NCI-H128 (cell line): ENCODE measurements at regions not wholly inside any gene's neighbourhood (a gene's known extent, or its start where the extent isn't known, plus 50 kb on each side); places are given as distances from the start of the nearest gene placed in this dataset.
"Not testable (repeated sequence)": the region's sequence is repeated elsewhere in the genome, so short reads cannot be mapped to it uniquely, and the experiment has no call there.

Source experiments
- DNase-seq: peaks from one replicate; lab custom pipeline; 2025; ENCODE audit not compliant: unreplicated experiment; lab: John Stamatoyannopoulos, UW

DNA sequence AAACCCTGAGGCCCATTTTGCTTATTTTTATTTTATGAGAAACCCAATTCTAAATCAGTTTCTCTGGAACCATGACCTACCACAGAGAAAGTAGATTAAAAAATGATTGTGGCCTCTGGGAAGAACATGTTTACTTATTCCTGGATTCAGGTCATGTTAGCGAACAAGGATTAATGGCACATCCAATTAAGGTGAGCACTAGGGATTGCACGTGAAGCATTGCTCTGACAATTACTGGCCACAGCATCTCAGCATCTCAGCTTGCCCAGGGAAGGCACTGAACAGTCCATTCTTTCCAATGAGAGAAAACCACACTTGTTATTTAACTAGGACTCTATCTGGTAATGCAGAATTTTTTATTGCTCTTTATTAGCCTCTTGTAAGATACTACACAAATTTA lies 119.8 kb downstream of the ZNF330 start:
- no peak for DNase-seq

DNA sequence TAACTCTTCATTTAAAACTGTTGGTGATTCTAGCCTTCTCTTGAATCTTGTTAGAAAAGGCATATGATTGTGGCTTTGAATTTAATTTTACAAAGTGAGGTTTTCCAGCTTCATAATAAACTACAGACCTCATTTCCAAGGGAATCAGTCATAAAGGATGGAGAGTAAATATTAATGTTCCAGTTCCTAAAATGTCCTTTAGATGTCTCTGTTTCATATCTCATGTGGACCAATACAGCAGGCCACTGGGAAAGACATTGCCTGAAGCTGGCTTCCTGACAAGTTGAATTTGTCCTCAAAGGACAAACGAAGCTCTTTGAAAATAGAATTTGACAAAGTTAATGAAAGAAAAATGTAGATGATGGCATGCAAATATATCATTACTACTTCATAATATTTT lies 125.4 kb downstream of the ZNF330 start:
- no peak for DNase-seq

- no peak for DNase-seq
These were observed 127.0 kb downstream of the ZNF330 start for GRCh38 chr4:141347684-141348083.

DNA sequence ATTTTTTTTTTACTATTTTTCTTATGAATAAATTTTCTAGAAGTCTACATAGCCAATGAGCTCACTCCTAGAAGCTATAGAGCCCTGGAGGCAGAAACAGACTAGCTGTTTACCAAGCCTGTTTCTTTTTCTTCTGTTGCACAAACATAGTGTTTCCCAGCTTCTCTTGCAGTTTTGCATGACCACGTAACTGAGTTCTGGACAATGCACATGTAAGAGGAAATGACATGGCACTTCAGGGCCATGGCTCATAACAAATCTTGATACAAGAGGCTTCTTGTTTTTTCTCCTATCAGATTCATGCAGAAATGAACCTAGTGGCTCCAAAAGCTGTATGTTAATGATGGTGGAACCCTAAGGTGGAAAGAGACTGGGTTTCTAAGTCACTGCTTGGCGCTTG lies 127.4 kb downstream of the ZNF330 start:
- no peak for DNase-seq

DNA sequence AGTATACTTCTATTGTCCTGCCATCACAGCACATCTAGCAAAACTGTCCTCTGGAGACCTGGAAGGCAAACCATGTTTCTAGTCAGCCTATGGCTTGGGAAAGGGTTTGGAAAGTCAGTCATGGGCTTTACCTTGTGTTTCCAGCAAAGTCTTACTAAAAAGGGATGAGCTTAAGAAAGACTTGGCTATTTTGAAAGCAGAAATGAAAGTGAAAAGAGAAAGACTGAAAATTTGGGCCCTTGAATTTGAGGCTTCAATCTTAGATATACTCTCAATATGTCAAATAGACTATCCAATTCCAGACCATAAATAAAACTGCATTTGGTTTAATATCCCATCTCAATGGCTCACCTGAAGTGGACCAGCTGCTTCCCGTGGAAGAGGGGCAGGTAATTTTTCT lies 127.9 kb downstream of the ZNF330 start:
- no peak for DNase-seq

DNA sequence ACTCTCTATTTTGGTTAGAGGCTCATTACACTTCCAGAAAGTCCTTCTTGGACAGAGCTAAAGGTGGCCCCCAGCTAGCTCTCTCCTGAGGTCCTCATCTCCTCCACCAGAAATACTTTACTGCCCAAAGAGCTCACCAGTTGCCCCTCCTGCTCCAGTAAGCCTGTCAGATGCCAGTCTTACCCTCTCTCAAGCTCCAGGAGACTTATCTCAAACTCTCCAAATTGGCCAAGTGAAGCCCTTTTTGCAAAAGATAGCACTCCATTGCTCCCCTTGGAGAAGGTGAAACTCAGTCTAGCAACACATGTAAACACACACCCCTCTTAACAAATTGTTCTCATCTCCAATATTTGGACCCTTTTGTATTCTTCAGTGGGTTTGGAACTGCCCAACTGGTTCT lies 128.5 kb downstream of the ZNF330 start:
- no peak for DNase-seq

DNA sequence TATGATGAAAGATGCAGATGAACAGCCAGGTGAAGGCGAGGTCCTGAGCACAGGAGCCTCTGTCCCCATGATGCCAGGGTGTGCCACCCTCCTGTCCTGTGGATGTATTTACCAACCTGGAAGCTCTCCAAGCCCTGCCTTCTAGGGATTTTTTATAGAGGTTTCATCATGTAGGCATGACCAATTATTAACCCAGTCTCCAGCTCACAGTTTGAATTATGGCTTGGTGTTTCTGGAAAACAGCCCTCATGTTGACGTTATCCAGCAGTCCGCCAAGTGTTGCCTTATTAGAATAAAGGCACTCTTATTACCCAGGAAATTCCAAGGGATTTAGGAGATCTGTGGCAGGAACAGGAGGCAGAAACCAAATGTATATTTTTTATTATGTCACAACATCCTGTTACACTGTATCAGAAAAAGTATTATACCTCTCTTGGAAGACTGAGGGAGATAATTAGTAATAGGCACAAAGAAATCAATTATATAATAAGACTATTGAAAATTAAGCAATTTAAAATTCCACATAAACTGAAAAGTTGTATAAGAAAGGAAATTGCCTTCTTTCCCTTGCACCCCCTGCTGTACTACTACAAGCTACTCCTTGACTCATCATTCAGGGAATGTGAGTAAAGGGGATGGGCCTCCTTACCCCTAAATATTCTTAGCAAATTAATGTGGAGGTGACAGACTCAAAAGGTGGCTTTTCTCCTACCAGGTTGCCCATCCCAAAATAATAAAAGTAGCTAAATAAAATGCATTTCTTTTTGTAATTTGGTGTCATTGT lies 129.6 kb downstream of the ZNF330 start:
- no peak for DNase-seq

DNA sequence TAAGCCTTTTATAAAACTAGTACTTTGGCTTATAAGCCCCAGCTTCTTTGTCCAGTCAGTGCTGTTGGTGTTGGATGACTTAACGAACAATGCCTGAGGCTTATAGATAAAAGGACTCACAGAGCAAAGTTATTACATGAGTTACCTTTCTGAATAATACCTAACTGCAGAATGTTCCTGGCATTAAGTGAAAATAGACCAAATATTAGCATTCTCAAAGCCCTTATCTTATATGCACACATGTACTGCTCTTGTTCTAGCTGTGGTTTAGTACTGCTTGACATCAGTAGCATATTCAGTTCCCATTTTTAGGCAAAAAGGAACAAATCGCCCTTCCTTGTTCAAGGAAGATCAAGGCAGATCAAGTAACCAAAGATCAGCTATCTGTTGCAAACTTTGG lies 131.6 kb downstream of the ZNF330 start:
- DNase-seq = no peak

GRCh38 chr4:141352909-141353525 lies 132.3 kb downstream of the ZNF330 start:
- DNase-seq = no peak

- DNase-seq = no peak
These were observed 135.7 kb downstream of the ZNF330 start for GRCh38 chr4:141356321-141356962.

- DNase-seq = no peak
These were observed 136.3 kb downstream of the ZNF330 start for GRCh38 chr4:141356963-141357335.

- DNase-seq = not testable (repeated sequence)
These were observed 147.5 kb downstream of the ZNF330 start for GRCh38 chr4:141368241-141368640.

GRCh38 chr4:141371206-141371605 lies 150.5 kb downstream of the ZNF330 start:
- no peak for DNase-seq

DNA sequence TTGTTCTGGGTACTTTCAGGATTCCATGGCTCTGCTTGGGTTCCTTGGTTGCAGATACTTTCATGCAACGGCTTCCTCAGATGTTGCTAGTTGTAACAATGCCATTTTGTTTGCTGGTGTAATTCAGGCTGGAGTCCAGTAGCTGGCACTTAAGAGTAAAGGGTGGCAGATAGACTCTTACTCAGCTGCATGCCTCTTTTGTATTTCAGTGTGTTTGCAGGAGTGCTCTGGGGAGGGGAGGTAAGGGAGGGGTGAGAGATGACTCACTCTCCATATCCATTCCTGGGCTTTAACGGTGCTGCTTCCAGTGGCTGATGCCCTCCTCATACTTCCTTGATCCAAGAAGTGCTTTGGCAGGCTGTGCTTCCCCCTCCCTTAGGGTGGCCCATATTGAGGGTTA lies 155.2 kb downstream of the ZNF330 start:
- DNase-seq = no peak

- no peak for DNase-seq
These were observed 156.1 kb downstream of the ZNF330 start for GRCh38 chr4:141376769-141377168.

- DNase-seq = no peak
These were observed 166.6 kb downstream of the ZNF330 start for GRCh38 chr4:141387299-141387698.

DNA sequence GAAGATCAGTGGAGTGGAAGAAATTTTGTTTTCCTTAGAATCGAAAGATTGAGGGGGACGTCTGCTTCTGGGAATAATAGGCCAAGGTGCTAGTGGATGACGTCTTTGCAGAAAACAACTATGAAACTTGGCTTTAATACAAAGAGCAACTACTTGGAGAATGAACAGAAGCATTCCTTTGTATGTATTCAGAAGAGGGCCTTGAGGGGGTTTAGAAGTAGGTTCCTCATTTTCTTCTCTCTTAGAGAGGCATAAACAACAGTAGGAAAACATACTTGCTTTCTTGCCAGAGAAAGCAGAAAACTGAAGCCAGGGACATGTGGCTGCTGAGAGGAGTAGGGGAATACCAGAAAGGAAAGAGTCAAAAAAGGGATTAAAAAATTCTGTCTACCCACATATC lies 167.8 kb downstream of the ZNF330 start:
- DNase-seq = no peak

GRCh38 chr4:141389649-141390048 lies 169.0 kb downstream of the ZNF330 start:
- DNase-seq = no peak

DNA sequence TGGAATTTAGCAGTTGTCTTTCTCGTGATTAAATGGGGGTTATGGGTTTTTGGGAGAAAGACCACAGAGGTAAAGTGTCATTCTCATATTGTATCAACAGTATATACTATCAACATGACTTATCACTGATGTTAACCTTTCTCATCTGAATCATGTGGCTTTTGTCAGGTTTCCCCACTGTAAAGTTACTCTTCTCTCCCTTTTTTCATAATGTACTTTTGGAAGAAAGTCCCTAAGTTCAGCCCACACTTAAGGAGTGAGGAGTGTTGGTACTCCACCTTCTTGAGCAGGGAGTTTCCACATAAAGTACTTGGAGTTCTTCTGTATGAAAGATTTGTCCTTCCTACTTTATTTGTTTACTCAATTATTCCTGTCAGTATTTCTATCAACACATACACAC lies 169.9 kb downstream of the ZNF330 start:
- no peak for DNase-seq

DNA sequence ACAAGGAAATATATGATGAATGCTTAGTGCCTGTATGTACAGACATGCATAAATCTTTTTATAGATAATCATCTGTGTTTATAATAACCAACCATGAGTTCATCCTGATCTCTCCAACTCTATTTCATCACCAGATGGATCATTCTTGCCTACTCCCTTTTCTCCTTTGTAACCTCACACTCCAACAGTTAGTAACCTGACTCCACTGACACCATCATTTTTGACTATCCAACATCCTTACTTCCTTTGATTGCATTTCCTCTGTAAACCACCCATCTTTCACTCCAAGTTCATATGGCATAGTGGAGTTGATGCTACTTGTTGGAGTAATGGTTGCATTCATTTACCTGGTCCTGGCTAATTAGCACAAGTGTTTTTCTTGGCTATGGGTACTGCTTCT lies 170.6 kb downstream of the ZNF330 start:
- no peak for DNase-seq

DNA sequence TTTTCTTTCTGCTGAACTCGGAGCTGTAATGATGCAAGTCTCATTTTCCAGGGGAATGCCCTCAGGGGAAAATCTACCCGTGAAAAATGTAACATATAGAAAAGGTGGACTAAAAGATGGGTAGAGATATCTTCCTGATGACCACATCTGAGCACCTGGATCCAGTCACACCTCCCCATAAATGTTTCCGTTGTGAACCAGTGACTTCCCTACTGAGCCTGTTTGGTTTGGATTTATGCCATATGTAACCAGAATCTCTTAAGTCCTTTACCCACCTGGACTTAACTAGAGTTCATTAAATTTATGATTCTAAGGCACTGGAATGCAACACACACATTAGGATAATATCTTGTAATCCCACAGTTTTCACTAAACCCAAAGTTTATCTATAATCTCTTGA lies 171.1 kb downstream of the ZNF330 start:
- DNase-seq = no peak

DNA sequence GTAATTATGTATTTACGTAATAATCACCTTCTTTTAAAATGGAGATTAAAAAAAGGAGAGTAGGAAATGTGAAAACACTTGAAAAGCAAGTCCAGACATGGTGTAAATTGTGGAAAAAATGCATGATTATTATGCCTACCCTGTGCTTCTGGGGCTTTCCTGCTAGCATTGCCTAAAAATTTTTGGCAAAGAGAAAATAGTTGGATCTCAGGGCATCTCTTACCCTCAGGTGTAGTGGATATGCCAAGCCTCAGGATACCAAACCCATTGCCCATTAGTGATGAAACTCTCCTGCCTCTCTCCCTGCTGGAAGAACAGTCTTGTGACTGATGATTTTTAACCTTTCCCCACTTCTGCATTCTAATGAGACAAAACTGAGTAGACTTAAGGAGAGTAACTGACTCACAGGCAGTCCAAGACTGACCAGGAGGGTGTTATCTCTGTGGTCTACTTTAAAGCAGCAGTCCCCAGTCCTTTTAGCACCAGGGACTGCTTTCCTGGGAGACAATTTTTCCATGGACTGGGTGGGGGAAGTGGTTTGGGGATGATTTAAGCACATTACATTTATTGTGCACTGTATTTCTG lies 174.6 kb downstream of the ZNF330 start:
- no peak for DNase-seq
